ENCODE measurements at regions not wholly inside any gene's neighbourhood (a gene's known extent, or its start where the extent isn't known, plus 50 kb on each side); places are given as distances from the start of the nearest gene placed in this dataset.
A peak's percentile ranks its signal among the peaks of the same experiment; 100 is the strongest.
"Not testable (repeated sequence)": the region's sequence is repeated elsewhere in the genome, so short reads cannot be mapped to it uniquely, and the experiment has no call there.

DNA sequence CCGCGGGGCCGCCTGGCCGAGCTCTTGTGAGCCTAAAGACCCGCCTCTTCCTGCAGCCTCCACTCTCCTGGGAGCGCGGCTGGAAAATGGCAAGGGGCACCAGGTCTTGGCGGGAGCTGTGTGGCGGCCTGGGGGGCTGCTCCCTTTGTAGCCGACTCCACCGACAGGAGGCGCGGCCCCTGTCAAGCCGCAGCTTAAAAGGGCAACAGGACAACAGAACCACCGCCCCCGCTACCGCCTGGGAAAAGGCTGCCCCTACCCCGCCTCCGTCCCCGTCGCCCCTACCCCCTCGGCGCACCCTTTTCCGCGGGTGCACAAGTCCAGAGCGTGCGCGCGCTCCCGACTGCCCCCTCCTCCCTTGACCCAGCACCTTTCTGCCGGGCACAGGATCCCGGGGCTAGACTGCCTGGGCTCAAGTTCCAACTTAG is 60.3 kb downstream of the GOLGA8K start:
- DNase-seq: peak; percentile 20

DNA sequence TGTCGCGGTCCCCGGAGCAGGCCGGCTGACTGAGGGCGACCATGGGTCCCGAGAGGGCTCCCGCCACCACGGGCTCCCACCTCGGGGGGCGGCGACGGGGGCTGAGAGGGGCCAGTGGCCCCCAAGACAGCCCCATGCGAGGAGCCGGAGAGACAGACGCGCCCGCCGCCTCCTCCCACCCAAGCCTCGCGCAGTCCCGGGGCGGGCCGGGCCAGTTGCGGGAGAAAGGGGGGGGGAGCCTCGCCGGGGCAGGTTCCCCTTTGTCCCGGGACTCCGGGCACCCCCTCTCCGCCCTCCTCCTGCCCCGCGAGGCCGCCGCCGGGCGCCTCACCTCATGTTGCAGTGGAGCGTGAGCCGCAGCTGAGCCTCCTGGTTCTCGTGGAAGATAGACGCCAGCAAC is 60.8 kb downstream of the GOLGA8K start:
- DNase-seq: not testable (repeated sequence)

DNA sequence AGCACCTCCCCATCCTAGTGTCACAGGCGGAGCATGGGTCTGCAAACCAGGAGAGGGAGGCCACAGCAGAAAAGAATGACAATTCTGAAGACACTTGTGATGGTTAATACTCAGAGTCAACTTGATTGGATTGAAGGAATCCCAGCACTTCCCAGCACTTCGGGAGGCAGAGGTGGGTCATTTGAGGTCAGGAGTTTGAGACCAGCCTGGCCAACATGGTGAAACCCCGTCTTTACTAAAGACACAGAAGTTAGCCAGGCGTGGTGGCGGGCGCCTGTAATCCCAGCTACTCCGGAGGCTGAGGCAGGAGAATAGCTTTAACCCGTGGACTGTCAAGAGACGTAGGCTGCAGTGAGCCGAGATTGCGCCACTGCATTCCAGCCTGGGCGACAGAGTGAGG is 61.6 kb downstream of the GOLGA8K start:
- not testable (repeated sequence) for DNase-seq

DNA sequence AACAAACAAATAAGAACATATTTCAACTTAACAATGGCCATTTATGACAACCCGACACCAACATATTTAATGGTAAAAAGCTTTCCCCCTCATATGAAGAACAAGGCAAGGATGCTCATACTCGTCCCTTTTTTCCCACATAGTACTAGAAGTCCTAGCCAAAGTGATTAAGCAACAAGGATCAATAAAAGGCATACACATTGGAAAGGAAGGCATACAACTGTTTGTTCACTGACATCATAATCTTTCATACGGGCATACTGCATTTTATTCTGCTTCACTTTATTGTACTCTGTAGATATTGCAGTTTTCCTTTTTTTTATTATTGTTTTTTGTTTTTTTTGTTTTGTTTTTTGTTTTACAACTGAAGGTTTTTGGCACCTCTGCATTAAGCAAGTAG is 66.3 kb downstream of the GOLGA8K start:
- not testable (repeated sequence) for DNase-seq

DNA sequence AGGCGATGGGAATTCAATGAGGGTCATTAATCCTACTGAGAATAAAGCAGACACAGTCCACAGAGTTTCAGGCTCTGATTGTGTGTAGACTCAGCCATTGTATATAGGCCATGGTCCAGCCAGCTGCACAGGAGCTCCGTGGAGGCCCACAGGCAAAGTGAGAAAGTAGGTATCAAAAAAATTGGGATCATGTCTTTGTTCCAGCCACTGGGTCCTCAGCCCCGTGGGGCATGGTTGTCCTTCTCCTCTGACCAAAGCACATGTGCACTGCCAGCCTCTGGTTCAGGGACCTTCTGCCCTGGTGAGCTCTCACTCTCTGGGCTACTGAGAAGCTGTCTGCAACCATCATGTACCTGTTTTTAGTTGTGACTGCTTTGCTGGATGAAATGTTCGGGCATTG is 79.7 kb downstream of the GOLGA8K start:
- DNase-seq: not testable (repeated sequence)

DNA sequence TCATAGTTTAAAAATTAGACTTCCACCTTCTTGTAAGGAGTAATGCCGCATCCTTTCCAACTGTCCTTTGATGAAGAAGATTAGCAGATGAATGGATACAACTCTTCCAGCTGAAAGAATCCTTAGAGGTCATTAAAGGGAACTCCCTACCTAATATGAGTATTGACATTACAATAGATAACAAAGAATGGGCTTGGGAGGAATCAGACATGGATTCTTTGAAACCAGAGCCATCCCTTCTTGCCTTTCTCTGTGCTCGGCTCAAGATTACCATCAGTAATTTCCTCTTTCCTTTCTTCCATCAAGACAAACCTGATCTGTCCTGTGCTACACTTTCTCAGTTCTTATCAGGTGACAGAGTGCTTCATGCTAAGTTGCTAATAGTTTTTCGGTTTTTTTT is 83.8 kb downstream of the GOLGA8K start:
- not testable (repeated sequence) for DNase-seq

DNA sequence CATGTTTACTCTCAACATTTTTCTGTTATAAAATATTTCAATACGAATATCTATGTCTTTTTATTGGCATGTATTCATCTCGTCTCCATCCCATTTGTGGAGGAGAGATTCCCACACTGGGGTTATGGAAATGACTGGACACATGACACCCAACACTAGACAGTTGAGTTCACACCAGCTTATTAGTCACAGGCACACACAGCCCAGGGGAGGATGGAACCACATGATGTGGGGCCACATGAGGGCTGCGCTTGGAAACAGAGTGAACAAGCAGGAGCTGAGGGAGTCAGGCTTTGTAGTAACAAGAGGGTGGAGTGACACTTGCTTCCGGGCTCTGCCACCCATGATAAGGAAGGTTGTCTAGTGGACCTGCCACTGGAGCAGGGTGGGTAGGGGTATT is 86.6 kb downstream of the GOLGA8K start:
- DNase-seq: not testable (repeated sequence)

DNA sequence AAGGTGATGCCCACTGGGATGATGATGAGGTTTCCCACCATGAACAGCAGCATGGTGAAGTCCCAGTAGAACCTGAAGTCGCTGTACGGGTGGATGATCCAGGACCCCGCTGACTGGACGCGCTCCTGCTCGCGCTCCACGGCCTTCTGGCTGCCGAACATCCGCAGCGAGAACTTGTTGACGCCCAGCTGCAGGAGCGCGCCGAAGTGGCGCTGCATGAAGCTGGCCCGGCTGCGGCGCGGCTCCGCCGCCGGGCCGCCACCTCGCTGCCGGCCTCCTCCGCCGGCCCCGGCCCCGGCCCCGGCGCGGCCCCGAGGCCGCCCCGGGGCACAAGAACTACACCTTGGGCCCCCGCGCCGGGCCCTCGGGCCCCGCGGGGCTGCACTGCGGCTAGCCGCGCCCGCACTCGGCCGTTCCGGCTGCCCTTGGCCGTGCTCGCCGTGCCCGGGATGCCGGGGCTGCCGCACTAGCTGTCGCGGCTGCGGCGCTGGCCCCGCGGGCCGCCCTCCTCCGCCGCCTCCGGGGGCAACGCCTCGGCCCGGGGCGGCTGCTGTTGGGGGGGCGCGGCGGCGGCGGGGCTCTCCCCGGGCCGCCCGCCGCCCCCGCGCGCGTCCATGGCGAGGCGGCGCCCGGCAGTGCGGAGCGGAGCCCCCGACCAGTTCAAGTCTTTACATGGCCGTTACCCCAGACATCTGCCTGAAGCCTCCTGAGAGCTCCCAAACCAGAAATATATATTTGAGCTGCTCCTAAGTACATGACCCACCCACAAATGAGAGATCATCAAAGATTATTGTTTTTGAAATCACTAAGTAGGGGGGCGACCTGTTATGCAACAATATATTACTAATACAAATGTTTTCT is 87.8 kb downstream of the GOLGA8K start:
- DNase-seq: not testable (repeated sequence)

DNA sequence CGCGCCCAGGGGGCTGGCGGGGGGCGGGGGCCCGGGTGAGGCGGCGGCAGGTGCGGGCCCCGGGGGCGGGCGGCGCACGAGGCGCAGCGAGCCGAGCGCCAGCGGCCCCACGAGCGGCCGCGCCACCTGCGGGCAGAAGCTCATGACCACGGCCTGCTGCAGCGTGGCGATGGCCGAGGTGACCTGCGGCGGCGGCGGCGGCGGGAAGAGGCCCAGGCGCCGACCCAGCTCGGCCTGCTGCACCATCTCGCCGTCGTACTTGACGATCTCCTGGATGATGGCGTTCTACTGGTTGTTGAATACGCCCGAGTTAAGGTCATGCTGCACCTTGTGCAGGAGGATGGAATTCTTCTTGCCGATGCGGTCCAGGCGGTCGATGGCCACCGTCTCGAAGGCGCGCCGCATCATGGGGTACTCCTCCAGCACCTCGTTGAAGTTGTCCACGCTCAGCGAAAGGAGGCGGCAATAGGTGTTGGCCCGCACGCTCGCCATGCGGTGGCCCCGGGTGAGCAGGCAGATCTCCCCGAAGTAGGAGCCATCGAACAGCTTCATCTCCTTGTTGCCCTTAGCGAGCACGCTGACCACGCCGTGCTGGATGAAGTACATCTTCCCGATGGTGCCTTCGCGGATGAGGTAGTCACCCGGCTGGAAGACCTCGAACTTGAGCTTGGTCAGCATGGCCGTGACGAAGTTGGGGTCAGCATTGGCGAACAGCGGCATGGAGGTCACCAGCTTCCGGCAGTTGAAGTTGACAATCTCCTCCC is 89.5 kb downstream of the GOLGA8K start:
- DNase-seq: not testable (repeated sequence)

DNA sequence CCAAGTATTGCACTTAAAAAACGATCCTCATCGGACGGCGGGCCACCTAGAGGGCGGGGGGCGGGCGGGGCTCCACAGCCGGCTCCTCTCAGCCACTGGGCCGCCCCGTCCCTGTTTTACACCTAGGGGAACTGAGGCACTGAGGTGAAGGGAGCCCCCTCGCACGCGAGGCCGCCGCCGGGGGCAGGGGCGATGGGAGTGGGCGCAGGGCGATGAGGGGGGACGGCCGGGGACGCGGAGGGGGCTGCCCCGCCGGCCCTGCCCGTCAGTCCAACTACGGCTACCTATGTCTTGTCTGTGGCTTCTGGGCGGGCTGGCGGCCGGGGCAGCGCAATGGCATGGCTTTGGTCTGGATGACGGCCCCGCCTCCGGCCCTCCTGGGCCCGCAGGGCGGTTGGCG is 90.4 kb downstream of the GOLGA8K start:
- not testable (repeated sequence) for DNase-seq

DNA sequence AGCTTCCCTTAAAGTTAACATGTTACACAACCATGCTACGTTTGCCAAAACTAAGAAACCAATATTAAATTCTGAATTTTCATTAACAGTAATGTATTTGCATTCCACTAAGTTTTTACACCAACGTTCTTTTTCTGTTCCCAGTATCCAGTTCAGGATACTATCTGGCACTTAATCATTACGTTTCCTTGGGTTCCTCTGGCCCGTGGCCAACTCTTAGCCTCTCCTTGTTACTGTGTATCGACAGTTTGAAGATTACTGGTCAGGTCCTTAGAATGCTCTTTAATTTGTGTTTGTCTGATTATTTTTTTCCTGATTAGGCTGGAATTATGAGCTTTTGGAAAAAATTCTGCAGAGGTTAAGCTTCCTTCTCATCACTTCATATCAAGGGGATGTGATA is 95.5 kb downstream of the GOLGA8K start:
- not testable (repeated sequence) for DNase-seq

DNA sequence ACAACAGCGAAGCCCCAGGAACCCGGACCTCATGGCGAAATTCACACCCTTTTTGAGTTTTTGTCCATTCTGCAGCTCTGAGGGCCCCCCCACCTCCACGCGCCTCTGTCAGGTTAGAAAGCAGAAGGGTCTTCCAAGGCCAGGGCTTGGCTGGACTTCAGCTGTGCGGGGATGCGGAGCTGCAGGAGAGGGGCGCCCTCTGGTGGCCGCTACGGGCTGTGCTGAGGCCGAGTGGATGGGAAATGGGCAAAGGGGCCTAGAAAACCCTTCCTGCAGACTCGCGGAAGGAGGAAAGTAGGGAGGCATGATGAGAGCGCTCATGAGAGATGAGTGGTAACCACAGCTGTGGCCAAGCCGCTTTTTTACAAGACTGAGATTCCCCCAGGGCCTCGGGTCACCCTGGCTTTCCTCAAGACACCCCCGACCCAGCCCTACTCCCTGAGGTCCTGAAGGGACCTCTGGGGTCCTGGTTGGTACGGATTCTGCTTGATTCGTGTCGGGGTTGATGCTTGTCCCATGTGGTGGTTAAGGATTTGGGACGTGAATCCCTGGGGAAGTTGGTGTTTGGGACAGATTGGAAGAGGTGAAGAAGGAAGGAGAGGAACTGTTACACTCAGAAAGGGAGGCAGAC is 126.8 kb downstream of the GOLGA8K start:
- DNase-seq: not testable (repeated sequence)

DNA sequence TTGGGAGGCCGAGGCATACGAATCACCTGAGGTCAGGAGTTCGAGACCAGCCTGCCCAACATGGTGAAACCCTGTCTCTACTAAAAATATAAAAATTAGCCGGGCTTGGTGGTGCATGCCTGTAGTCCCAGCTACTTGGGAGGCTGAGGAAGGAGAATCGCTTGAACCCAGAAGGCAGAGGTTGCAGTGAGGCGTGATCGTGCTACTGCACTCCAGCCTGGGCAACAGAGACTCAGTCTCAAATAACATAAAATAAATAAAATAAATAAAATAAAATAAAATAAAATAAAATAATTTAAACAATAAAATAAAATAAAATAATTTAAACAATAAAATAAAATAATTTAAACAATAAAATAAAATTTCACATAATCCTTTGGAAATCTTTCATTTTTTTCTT is 149.1 kb downstream of the GOLGA8K start:
- DNase-seq: not testable (repeated sequence)

DNA sequence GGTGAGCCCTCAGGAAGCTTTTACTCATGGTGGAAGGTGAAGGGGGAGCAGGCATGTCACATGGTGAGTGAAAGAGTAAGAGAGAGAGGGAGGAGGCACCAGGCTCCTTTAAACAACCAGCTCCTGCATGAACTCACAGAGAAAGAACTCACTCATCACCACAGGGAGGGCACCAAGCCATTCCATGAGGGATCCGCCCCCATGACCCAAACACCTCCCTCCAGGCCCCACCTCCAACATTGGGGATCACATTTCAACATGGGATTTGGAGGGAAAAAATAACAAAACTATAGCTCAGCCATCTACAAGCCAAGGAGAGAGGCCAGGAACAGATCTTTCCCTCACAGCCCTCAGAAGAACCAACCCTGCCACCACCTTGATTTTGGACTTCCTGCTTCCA is 153.9 kb downstream of the GOLGA8K start:
- not testable (repeated sequence) for DNase-seq

DNA sequence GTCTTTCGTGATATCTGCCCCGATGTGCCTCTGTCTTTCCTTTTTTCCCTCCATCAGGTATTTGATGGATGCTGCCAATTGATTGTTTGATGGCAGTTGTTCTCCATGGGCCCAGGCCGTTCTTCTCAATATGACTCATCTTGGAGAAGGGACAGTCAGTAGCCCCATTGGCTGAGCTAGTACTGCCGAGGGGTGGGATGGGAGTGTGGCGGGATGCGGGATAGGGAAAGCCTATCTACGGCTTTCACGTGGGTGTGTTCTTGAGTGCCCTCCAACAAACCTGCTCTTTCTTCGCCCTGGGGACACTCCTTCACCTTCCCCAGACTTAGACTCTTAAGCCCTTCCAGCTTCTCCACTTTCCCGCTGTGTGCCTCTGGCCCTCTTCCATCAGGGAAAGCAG is 159.4 kb downstream of the GOLGA8K start:
- not testable (repeated sequence) for DNase-seq

DNA sequence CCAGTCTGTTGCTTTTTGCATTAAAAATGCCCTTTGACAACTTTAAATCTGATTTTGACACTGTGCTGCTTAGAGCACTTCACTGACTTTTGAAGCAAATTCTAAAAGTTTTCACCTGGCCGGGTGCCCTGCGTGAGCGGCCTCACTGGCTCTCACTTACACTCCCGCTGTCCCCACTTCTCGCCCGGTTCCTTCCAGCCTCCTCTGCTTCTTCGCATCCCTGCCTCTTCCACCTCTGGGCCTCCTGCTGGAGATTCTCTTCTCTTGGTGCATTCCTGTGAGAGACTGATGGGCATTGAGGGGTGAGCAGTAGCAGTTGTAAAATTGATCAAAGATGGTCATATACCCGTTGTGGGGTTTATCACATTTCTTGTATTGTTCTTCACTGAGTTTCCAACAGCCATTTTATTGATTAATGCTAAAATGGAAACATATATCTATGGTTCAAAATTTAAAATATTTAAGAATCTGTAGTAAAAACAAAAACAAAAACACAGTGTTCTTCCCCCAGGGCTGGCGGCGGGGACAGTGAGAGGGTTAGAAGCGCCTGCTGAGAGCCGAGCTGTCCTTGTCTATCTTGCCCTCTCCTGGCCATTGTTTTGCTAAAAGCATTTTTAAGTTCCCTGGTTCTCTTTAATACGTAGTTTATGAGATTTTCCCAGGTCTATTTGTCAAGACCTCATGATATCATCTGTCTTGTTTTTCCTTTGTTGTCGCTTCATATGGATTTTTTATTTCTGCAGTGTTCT is 160.1 kb downstream of the GOLGA8K start:
- DNase-seq: not testable (repeated sequence)

DNA sequence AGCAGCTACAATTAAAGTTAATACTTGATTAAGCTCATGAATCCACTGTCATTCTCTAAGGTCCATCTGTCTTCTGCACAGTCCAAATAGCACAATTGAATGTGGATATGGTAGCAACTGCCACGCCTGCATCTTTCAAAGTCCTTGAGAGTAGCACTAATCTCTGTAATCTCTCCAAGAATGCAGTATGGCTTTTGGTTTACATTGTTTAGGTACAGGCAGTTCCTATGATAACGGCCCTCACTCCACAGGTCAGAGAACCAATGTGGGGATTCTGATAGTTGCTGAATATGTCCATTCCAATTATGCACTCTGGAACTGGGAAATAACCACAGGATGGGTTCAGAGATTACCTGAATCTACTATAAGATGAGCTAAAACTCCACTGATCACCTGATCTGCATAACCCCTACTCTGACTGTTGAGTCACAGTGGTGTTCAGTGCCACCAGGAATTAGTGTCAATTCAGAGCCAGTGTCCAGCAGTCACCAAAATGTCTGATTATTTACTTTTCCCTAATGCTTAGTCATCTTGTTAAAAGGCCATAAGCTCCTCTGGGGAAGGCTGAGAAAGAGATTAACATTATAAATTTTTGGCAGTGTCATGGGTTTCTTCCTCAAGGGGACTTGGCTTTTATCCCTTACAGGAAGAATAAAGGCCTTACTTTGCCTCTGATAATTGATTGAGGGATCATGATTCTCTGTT is 175.5 kb downstream of the GOLGA8K start:
- not testable (repeated sequence) for DNase-seq

DNA sequence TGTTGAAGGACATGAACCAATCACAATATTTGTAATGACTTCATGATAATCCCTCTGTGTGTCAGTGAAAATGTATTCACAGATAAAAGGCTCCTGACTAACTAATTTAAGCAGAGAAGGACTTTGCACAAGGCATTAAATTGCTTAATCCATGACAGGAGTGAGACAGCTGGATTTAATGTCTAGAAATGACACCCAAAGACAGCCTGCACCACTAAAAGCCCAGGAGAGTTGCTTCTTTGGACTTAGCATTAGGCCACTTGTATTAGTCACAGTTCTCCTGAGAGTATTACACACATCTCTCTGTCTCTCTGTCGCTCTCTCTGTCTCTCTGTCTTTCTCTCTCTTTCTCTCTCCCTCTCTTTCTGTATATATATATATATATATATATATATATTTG is 180.4 kb downstream of the GOLGA8K start:
- no peak for DNase-seq

All from activated T-cell treated with anti-CD3 and anti-CD28 coated beads, Interleukin-2, amount 50 U/mL, for 1 hour (primary cell).